ENCODE measurements at regions not wholly inside any gene's neighbourhood (a gene's known extent, or its start where the extent isn't known, plus 50 kb on each side); places are given as distances from the start of the nearest gene placed in this dataset.

- Histone ChIP-seq H2AK5ac (ENCODE audit: low read length) (no peak overlapping the region), H3K79me1 (ENCODE audit: low read length) (no peaks in the 10 kb centered on the region), H3K27ac (ENCODE audit: low read depth, low read length) (no peak overlapping the region), H3K4ac (ENCODE audit: low read depth, low read length) (no peak overlapping the region), H3K4me3 (ENCODE audit: low read length) (no peak overlapping the region), H3K27me3 (ENCODE audit: insufficient read depth, low read length, poor library complexity) (no peaks in the 10 kb centered on the region), H3K56ac (ENCODE audit: low read length) (no peak overlapping the region), H2BK5ac (ENCODE audit: low read length) (no peak overlapping the region), H3K9ac (ENCODE audit: low read length) (no peak overlapping the region), H3K79me2 (ENCODE audit: control insufficient read depth, insufficient read depth, low read length) (no peaks in the 10 kb centered on the region), H3K4me1 (ENCODE audit: control insufficient read depth, low read depth, low read length) (no peaks in the 10 kb centered on the region), H4K8ac (ENCODE audit: low read depth, low read length) (no peak overlapping the region), H2BK15ac (replicated peaks; ENCODE audit: low read depth) (no peak overlapping the region), H3K23ac (ENCODE audit: low read length) (no peak overlapping the region), H3K4me2 (ENCODE audit: low read length) (no peak overlapping the region), H4K5ac (ENCODE audit: low read length) (no peak overlapping the region), H3K36me3 (ENCODE audit: control insufficient read depth, insufficient read depth, low read length) (no peaks in the 10 kb centered on the region), H3K18ac (ENCODE audit: low read length) (no peak overlapping the region), H2BK120ac (ENCODE audit: low read depth, low read length) (no peak overlapping the region)
- no CpG with 5 or more reads among the region's 3 CpGs for WGBS (ENCODE audit: extremely low coverage, insufficient coverage, low lambda C conversion rate)
- no peak for DNase-seq
These were observed 595.0 kb upstream of the LRRC4C start for GRCh38 chr11:42054351-42054900.

GRCh38 chr11:42055606-42056005 is 596.2 kb upstream of the LRRC4C start:
- Histone ChIP-seq H3K27me3 (ENCODE audit: insufficient read depth, low read length, poor library complexity) (no peaks in the 10 kb centered on the region), H3K18ac (ENCODE audit: low read length) (no peak overlapping the region), H3K79me2 (ENCODE audit: control insufficient read depth, insufficient read depth, low read length) (no peaks in the 10 kb centered on the region), H2AK5ac (ENCODE audit: low read length) (no peak overlapping the region), H3K56ac (ENCODE audit: low read length) (no peak overlapping the region), H3K9ac (ENCODE audit: low read length) (no peak overlapping the region), H3K27ac (ENCODE audit: low read depth, low read length) (no peak overlapping the region), H3K23ac (ENCODE audit: low read length) (no peak overlapping the region), H4K5ac (ENCODE audit: low read length) (no peak overlapping the region), H3K4me2 (ENCODE audit: low read length) (no peak overlapping the region), H2BK5ac (ENCODE audit: low read length) (no peak overlapping the region), H3K4ac (ENCODE audit: low read depth, low read length) (no peak overlapping the region), H3K4me1 (ENCODE audit: control insufficient read depth, low read depth, low read length) (no peaks in the 10 kb centered on the region), H3K79me1 (ENCODE audit: low read length) (no peaks in the 10 kb centered on the region), H3K36me3 (ENCODE audit: control insufficient read depth, insufficient read depth, low read length) (no peaks in the 10 kb centered on the region), H4K8ac (ENCODE audit: low read depth, low read length) (no peak overlapping the region), H2BK120ac (ENCODE audit: low read depth, low read length) (no peak overlapping the region), H3K4me3 (ENCODE audit: low read length) (no peak overlapping the region), H2BK15ac (replicated peaks; ENCODE audit: low read depth) (no peak overlapping the region)
- no peak for DNase-seq
- no CpG with 5 or more reads among the region's 1 CpG for WGBS (ENCODE audit: extremely low coverage, insufficient coverage, low lambda C conversion rate)

- Histone ChIP-seq H3K56ac (ENCODE audit: low read length) (no peak overlapping the region), H3K4me1 (ENCODE audit: control insufficient read depth, low read depth, low read length) (no peaks in the 10 kb centered on the region), H3K27me3 (ENCODE audit: insufficient read depth, low read length, poor library complexity) (no peaks in the 10 kb centered on the region), H3K27ac (ENCODE audit: low read depth, low read length) (no peak overlapping the region), H3K79me1 (ENCODE audit: low read length) (no peaks in the 10 kb centered on the region), H4K8ac (ENCODE audit: low read depth, low read length) (no peak overlapping the region), H2AK5ac (ENCODE audit: low read length) (no peak overlapping the region), H3K4ac (ENCODE audit: low read depth, low read length) (no peak overlapping the region), H4K5ac (ENCODE audit: low read length) (no peak overlapping the region), H3K4me2 (ENCODE audit: low read length) (no peak overlapping the region), H3K36me3 (ENCODE audit: control insufficient read depth, insufficient read depth, low read length) (no peaks in the 10 kb centered on the region), H3K4me3 (ENCODE audit: low read length) (no peak overlapping the region), H3K23ac (ENCODE audit: low read length) (no peak overlapping the region), H3K79me2 (ENCODE audit: control insufficient read depth, insufficient read depth, low read length) (no peaks in the 10 kb centered on the region), H3K18ac (ENCODE audit: low read length) (no peak overlapping the region), H2BK15ac (replicated peaks; ENCODE audit: low read depth) (no peak overlapping the region), H2BK120ac (ENCODE audit: low read depth, low read length) (no peak overlapping the region), H3K9ac (ENCODE audit: low read length) (no peak overlapping the region), H2BK5ac (ENCODE audit: low read length) (no peak overlapping the region)
- DNase-seq = no peak
- WGBS (ENCODE audit: extremely low coverage, insufficient coverage, low lambda C conversion rate) = no CpG with 5 or more reads among the region's 5 CpGs
These were observed 599.3 kb upstream of the LRRC4C start for GRCh38 chr11:42058794-42059193.

- Histone ChIP-seq H2AK5ac (ENCODE audit: low read length) (no peak overlapping the region), H3K79me1 (ENCODE audit: low read length) (no peaks in the 10 kb centered on the region), H3K4me2 (ENCODE audit: low read length) (no peak overlapping the region), H3K4me3 (ENCODE audit: low read length) (no peak overlapping the region), H3K4ac (ENCODE audit: low read depth, low read length) (no peak overlapping the region), H2BK5ac (ENCODE audit: low read length) (no peak overlapping the region), H3K23ac (ENCODE audit: low read length) (no peak overlapping the region), H3K18ac (ENCODE audit: low read length) (no peak overlapping the region), H3K27ac (ENCODE audit: low read depth, low read length) (no peak overlapping the region), H4K8ac (ENCODE audit: low read depth, low read length) (no peak overlapping the region), H3K79me2 (ENCODE audit: control insufficient read depth, insufficient read depth, low read length) (no peaks in the 10 kb centered on the region), H3K27me3 (ENCODE audit: insufficient read depth, low read length, poor library complexity) (no peaks in the 10 kb centered on the region), H2BK15ac (replicated peaks; ENCODE audit: low read depth) (no peak overlapping the region), H3K4me1 (ENCODE audit: control insufficient read depth, low read depth, low read length) (no peaks in the 10 kb centered on the region), H4K5ac (ENCODE audit: low read length) (no peak overlapping the region), H3K36me3 (ENCODE audit: control insufficient read depth, insufficient read depth, low read length) (no peaks in the 10 kb centered on the region), H3K9ac (ENCODE audit: low read length) (no peak overlapping the region), H3K56ac (ENCODE audit: low read length) (no peak overlapping the region), H2BK120ac (ENCODE audit: low read depth, low read length) (no peak overlapping the region)
- DNase-seq = no peak
These were observed 605.7 kb upstream of the LRRC4C start for GRCh38 chr11:42065199-42065598.

- Histone ChIP-seq H3K27ac (ENCODE audit: low read depth, low read length) (no peak overlapping the region), H2AK5ac (ENCODE audit: low read length) (no peak overlapping the region), H3K9ac (ENCODE audit: low read length) (no peak overlapping the region), H3K18ac (ENCODE audit: low read length) (no peak overlapping the region), H3K36me3 (ENCODE audit: control insufficient read depth, insufficient read depth, low read length) (no peaks in the 10 kb centered on the region), H2BK5ac (ENCODE audit: low read length) (no peak overlapping the region), H4K5ac (ENCODE audit: low read length) (no peak overlapping the region), H3K4me2 (ENCODE audit: low read length) (no peak overlapping the region), H2BK15ac (replicated peaks; ENCODE audit: low read depth) (no peak overlapping the region), H4K8ac (ENCODE audit: low read depth, low read length) (no peak overlapping the region), H3K23ac (ENCODE audit: low read length) (no peak overlapping the region), H3K79me1 (ENCODE audit: low read length) (no peaks in the 10 kb centered on the region), H3K79me2 (ENCODE audit: control insufficient read depth, insufficient read depth, low read length) (no peaks in the 10 kb centered on the region), H2BK120ac (ENCODE audit: low read depth, low read length) (no peak overlapping the region), H3K4me1 (ENCODE audit: control insufficient read depth, low read depth, low read length) (no peaks in the 10 kb centered on the region), H3K4me3 (ENCODE audit: low read length) (no peak overlapping the region), H3K56ac (ENCODE audit: low read length) (no peak overlapping the region), H3K4ac (ENCODE audit: low read depth, low read length) (no peak overlapping the region), H3K27me3 (ENCODE audit: insufficient read depth, low read length, poor library complexity) (no peaks in the 10 kb centered on the region)
- no CpG with 5 or more reads among the region's 15 CpGs for WGBS (ENCODE audit: extremely low coverage, insufficient coverage, low lambda C conversion rate)
- DNase-seq = peak; percentile 51
These were observed 606.7 kb upstream of the LRRC4C start for GRCh38 chr11:42066113-42066512.

GRCh38 chr11:42074306-42074705 is 614.9 kb upstream of the LRRC4C start:
- Histone ChIP-seq H3K79me1 (ENCODE audit: low read length) (no peaks in the 10 kb centered on the region), H3K79me2 (ENCODE audit: control insufficient read depth, insufficient read depth, low read length) (no peaks in the 10 kb centered on the region), H3K9ac (ENCODE audit: low read length) (no peak overlapping the region), H3K4me3 (ENCODE audit: low read length) (no peak overlapping the region), H4K5ac (ENCODE audit: low read length) (no peak overlapping the region), H3K27me3 (ENCODE audit: insufficient read depth, low read length, poor library complexity) (no peaks in the 10 kb centered on the region), H2AK5ac (ENCODE audit: low read length) (no peak overlapping the region), H3K18ac (ENCODE audit: low read length) (no peak overlapping the region), H3K56ac (ENCODE audit: low read length) (no peak overlapping the region), H2BK15ac (replicated peaks; ENCODE audit: low read depth) (no peak overlapping the region), H2BK120ac (ENCODE audit: low read depth, low read length) (no peak overlapping the region), H3K4me1 (ENCODE audit: control insufficient read depth, low read depth, low read length) (no peaks in the 10 kb centered on the region), H3K36me3 (ENCODE audit: control insufficient read depth, insufficient read depth, low read length) (no peaks in the 10 kb centered on the region), H3K4me2 (ENCODE audit: low read length) (no peak overlapping the region), H3K4ac (ENCODE audit: low read depth, low read length) (no peak overlapping the region), H3K27ac (ENCODE audit: low read depth, low read length) (no peak overlapping the region), H2BK5ac (ENCODE audit: low read length) (no peak overlapping the region), H3K23ac (ENCODE audit: low read length) (no peak overlapping the region), H4K8ac (ENCODE audit: low read depth, low read length) (no peak overlapping the region)
- DNase-seq = no peak
